ENCODE measurements at regions not wholly inside any gene's neighbourhood (a gene's known extent, or its start where the extent isn't known, plus 50 kb on each side); places are given as distances from the start of the nearest gene placed in this dataset.

DNA sequence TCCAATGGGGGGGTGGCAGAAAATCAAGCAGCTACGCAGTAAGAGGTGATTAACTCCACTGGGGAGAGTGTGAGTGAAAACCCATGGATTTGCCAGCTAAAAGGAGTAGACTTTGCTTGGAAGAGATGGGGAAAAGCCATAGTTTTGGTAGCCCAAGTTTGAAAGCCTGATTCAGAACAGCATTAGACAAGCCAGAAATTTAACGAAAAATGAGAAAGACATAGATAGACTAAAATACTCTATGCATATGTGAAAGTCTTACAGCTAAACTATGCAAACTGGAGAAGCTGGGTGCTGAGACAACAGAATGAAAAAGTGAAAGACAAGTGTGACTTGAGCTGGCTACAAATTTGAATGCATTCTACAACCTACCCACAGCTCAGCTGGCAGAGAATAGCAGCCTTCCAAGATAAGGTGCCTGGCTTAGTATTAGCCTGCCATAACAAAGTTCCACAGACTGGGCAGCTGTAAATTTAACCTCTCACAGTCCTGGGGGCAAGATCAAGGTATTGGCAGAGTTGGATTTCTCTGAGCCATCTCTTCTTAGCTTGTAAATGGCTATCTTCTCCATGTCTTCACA, 156.6 kb downstream of the CDC14C start:
- no peak overlapping the region for H3K4me3 ChIP-seq (replicated peaks; ENCODE audit: low read depth, low read length)
- TF ChIP-seq, protein P1, sequence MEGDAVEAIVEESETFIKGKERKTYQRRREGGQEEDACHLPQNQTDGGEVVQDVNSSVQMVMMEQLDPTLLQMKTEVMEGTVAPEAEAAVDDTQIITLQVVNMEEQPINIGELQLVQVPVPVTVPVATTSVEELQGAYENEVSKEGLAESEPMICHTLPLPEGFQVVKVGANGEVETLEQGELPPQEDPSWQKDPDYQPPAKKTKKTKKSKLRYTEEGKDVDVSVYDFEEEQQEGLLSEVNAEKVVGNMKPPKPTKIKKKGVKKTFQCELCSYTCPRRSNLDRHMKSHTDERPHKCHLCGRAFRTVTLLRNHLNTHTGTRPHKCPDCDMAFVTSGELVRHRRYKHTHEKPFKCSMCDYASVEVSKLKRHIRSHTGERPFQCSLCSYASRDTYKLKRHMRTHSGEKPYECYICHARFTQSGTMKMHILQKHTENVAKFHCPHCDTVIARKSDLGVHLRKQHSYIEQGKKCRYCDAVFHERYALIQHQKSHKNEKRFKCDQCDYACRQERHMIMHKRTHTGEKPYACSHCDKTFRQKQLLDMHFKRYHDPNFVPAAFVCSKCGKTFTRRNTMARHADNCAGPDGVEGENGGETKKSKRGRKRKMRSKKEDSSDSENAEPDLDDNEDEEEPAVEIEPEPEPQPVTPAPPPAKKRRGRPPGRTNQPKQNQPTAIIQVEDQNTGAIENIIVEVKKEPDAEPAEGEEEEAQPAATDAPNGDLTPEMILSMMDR (IDR thresholded peaks at IDR 0.05; ENCODE audit: low read length, missing control alignments), result no peak
- no peak for DNase-seq (ENCODE audit: low read depth)

DNA sequence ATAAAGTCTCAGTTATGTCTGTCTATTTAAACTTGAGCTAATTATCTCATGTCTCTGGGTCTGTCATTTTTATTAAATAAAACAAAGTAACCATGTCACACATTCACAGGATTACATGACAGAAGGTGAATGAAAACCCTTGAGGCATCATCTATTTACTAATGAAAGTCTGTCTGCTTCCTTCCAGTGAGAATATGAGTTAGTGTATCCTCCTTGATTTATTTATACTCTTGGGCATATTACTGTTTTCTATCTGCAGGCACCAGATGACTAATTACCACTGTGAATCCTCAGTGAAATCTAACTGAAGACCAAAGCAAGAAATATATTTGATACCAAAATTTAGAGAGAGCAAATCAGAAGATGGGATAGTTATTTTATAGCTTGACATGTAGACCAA, 163.7 kb downstream of the CDC14C start:
- no peak for DNase-seq (ENCODE audit: low read depth)
- TF ChIP-seq, protein P1 (IDR thresholded peaks at IDR 0.05; ENCODE audit: low read length, missing control alignments), result no peak
- no peak overlapping the region for H3K4me3 ChIP-seq (replicated peaks; ENCODE audit: low read depth, low read length)

DNA sequence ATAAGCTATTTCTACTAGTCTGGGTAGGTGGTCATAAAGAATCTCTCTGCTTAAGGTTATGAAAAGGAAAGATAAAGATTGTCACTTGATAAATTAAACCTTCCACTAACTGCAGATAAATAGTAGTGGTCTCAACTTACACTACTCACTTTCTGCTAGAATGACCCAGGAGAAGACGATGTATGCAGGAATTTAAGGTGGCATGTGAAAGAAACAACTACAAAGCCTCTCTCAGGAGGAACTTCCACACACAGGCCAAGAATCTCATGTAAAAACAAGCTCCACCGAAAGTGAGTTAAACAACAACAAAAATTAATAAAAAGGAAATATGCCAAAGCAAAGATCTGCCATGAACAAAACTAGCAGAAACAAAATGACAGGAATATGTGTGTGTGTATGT, 165.4 kb downstream of the CDC14C start:
- no peak overlapping the region for H3K4me3 ChIP-seq (replicated peaks; ENCODE audit: low read depth, low read length)
- TF ChIP-seq, protein P1 (IDR thresholded peaks at IDR 0.05; ENCODE audit: low read length, missing control alignments), result no peak
- no peak for DNase-seq (ENCODE audit: low read depth)

DNA sequence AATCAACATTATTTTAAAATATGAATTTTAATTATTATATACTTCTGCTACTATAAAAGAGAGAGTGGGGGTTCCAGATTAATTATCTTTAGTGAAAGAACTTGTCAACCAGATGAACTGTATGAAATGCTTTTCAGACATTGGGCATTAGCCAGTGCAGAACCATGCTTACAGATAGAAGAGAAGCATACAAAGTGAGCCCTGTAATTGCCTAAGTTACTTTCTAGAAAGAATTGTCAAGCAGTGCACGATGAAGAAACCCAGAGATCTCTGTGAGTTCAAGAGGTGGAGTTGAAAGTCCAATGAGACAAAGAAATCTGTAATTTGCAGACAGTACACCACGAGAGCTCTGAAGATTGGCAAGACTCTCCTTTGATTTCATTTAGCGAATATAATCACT, 166.7 kb downstream of the CDC14C start:
- TF ChIP-seq, protein P1 (IDR thresholded peaks at IDR 0.05; ENCODE audit: low read length, missing control alignments), result no peak
- DNase-seq (ENCODE audit: low read depth), result no peak
- H3K4me3 ChIP-seq (replicated peaks; ENCODE audit: low read depth, low read length), result no peak overlapping the region

DNA sequence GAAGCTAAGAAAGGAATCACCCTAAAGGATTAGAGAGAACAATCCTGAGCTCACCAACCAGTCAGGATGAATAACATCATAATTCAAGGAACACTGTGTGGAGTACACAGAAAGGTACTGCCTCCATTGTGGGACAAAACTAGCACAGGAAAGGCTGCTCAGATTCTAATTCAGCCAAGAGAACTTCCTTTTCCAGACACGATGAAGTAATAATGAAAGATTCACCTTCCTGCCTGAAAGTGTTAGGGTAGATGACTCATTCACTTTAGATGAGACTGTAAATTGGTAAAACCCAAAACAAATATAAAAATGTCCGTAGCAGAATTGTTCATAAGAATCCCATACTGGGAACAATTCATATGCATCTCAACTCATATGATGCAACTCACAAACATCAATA, 167.2 kb downstream of the CDC14C start:
- no peak overlapping the region for H3K4me3 ChIP-seq (replicated peaks; ENCODE audit: low read depth, low read length)
- TF ChIP-seq, protein P1 (IDR thresholded peaks at IDR 0.05; ENCODE audit: low read length, missing control alignments), result no peak
- no peak for DNase-seq (ENCODE audit: low read depth)

DNA sequence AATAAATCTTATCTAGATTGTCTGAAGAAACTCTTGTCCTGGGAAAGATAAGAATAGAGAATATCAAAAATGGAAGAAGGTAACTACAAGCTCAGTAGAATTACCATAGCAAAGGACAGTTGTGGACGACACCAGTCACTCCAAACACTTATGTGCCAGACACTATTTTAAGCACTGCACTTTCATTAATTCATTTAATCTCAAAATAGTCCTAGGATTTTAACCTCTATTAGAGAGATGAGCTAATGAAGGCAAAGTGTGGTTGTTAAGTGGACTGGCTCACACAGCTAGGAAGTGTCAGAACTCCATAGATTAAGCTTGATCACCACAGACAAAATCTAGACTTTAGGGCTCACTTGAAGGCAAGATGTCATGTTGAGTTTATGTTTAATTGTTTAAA, 168.9 kb downstream of the CDC14C start:
- DNase-seq (ENCODE audit: low read depth), result no peak
- TF ChIP-seq, protein P1 (IDR thresholded peaks at IDR 0.05; ENCODE audit: low read length, missing control alignments), result no peak
- no peak overlapping the region for H3K4me3 ChIP-seq (replicated peaks; ENCODE audit: low read depth, low read length)

DNA sequence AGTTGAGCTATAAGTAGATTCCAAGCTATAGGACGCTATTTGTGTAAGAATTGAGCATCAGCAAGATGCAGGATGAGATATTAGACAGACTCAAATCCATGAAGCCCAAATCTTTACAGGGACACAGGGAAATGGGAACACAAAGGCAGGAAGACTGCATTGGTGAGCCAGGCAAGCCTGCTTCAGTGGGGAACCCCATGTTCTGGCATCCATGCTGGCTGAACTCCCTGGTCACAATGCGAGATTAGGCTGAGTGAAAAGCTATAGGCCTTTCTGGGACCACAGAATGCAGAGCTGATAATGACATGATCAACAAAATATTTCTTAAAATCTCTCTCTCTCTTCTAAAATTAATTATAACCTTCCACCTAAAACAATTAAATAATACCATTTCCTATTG, 170.5 kb downstream of the CDC14C start:
- TF ChIP-seq, protein P1 (IDR thresholded peaks at IDR 0.05; ENCODE audit: low read length, missing control alignments), result no peak
- H3K4me3 ChIP-seq (replicated peaks; ENCODE audit: low read depth, low read length), result no peak overlapping the region
- DNase-seq (ENCODE audit: low read depth), result no peak
